Ovary (tissue), 3 donors: ENCODE measurements at regions not wholly inside any gene's neighbourhood (a gene's known extent, or its start where the extent isn't known, plus 50 kb on each side); places are given as distances from the start of the nearest gene placed in this dataset.

Experiments
- EP300 ChIP-seq: sonication (generic); formaldehyde crosslinking; IDR thresholded peaks from one replicate; pipeline ENCODE4 v1.6.1; 2017; ENCODE audit warnings: antibody characterized with exemption
- POLR2A ChIP-seq: fragments of 450-650 bp; IDR thresholded peaks from one replicate; pipeline ENCODE4 v1.6.1; 2017; ENCODE audit warnings: antibody characterized with exemption, mild to moderate bottlenecking, moderate library complexity
- TF ChIP-seq, protein P1 (sequence below), 3 donors: fragments of 450-650 bp in 2 of 3; fragments of 200-600 bp in 1 of 3; IDR thresholded peaks; one replicate each; pipeline versions ENCODE4 v1.5.1 to v1.8.0; 2016 to 2022; ENCODE audit warnings: antibody characterized with exemption in 3 of 3, mild to moderate bottlenecking in 1 of 3
- donor health status: DM: no; HTN: no; CAD: no.

DNA sequence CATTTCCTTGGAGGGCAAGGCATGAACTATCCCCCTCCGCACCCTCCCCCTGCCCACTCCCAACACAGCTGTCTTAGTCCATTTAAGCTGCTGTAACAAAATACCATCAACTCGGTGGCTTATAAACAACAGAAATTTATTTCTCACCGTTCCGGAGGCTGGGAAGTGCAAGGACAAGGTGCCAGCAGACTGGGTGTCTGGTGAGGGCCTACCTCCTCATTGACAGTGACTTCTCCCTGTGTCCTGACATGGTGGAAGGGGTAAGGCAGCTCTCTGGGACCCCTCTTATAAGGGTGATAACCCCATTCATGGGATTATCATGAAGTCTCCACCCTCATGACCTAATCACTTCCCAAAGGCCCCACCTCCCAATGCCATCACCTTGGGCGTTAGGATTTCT lies 114.3 kb upstream of the MAFB start:
- TF ChIP-seq, protein P1, sequence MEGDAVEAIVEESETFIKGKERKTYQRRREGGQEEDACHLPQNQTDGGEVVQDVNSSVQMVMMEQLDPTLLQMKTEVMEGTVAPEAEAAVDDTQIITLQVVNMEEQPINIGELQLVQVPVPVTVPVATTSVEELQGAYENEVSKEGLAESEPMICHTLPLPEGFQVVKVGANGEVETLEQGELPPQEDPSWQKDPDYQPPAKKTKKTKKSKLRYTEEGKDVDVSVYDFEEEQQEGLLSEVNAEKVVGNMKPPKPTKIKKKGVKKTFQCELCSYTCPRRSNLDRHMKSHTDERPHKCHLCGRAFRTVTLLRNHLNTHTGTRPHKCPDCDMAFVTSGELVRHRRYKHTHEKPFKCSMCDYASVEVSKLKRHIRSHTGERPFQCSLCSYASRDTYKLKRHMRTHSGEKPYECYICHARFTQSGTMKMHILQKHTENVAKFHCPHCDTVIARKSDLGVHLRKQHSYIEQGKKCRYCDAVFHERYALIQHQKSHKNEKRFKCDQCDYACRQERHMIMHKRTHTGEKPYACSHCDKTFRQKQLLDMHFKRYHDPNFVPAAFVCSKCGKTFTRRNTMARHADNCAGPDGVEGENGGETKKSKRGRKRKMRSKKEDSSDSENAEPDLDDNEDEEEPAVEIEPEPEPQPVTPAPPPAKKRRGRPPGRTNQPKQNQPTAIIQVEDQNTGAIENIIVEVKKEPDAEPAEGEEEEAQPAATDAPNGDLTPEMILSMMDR (IDR thresholded peaks at IDR 0.05), result no peak
- TF ChIP-seq POLR2A, result no peak
- no peak for TF ChIP-seq EP300
